ENCODE measurements at regions not wholly inside any gene's neighbourhood (a gene's known extent, or its start where the extent isn't known, plus 50 kb on each side); places are given as distances from the start of the nearest gene placed in this dataset.
"Not testable (repeated sequence)": the region's sequence is repeated elsewhere in the genome, so short reads cannot be mapped to it uniquely, and the experiment has no call there.

GRCh38 chr20:53872081-53872541, 198.3 kb downstream of the BCAS1 start:
- DNase-seq: no peak

- DNase-seq: no peak
Observed at GRCh38 chr20:53871541-53871940, 198.9 kb downstream of the BCAS1 start.

GRCh38 chr20:53870426-53871315, 199.7 kb downstream of the BCAS1 start:
- no peak for DNase-seq

GRCh38 chr20:53869466-53870258, 200.7 kb downstream of the BCAS1 start:
- DNase-seq: peak; percentile 55

GRCh38 chr20:53867741-53868351, 202.5 kb downstream of the BCAS1 start:
- no peak for DNase-seq

- no peak for DNase-seq
Observed at GRCh38 chr20:53866794-53867740, 203.3 kb downstream of the BCAS1 start.

- no peak for DNase-seq
Observed at GRCh38 chr20:53865901-53866793, 204.2 kb downstream of the BCAS1 start.

GRCh38 chr20:53864765-53865683, 205.4 kb downstream of the BCAS1 start:
- DNase-seq: not testable (repeated sequence)

GRCh38 chr20:53863923-53864641, 206.3 kb downstream of the BCAS1 start:
- not testable (repeated sequence) for DNase-seq

- DNase-seq: not testable (repeated sequence)
Observed at GRCh38 chr20:53863535-53863922, 206.9 kb downstream of the BCAS1 start.

GRCh38 chr20:53863039-53863438, 207.4 kb downstream of the BCAS1 start:
- not testable (repeated sequence) for DNase-seq

GRCh38 chr20:53862490-53862889, 207.9 kb downstream of the BCAS1 start:
- DNase-seq: not testable (repeated sequence)

GRCh38 chr20:53862136-53862397, 208.3 kb downstream of the BCAS1 start:
- DNase-seq: not testable (repeated sequence)

GRCh38 chr20:53859684-53860083, 210.7 kb downstream of the BCAS1 start:
- no peak for DNase-seq

GRCh38 chr20:53859009-53859408, 211.4 kb downstream of the BCAS1 start:
- DNase-seq: not testable (repeated sequence)

- DNase-seq: not testable (repeated sequence)
Observed at GRCh38 chr20:53858516-53858915, 211.9 kb downstream of the BCAS1 start.

- DNase-seq: no peak
Observed at GRCh38 chr20:53857723-53858236, 212.6 kb downstream of the BCAS1 start.

GRCh38 chr20:53856300-53857295, 213.8 kb downstream of the BCAS1 start:
- DNase-seq: no peak

Data from NCI-H2029 (cell line).